ENCODE measurements at regions not wholly inside any gene's neighbourhood (a gene's known extent, or its start where the extent isn't known, plus 50 kb on each side); places are given as distances from the start of the nearest gene placed in this dataset.

GRCh38 chr6:168746643-168747042 is 305.7 kb downstream of the SMOC2 start:
- H3K4me3 ChIP-seq (ENCODE audit: insufficient read depth, low read depth, low read length): no peak overlapping the region
- no peak for DNase-seq (ENCODE audit: low read depth)
- H3K79me2 ChIP-seq (ENCODE audit: insufficient read depth, low read length): no peaks in the 10 kb centered on the region
- no peaks in the 10 kb centered on the region for H3K9me3 ChIP-seq (ENCODE audit: insufficient read depth, low read depth, low read length)
- Mint-ChIP-seq H3K36me3 (ENCODE audit: low read depth, unreplicated experiment) (no peaks in the 10 kb centered on the region), H3K27ac (ENCODE audit: unreplicated experiment) (no peak overlapping the region), H3K4me3 (ENCODE audit: unreplicated experiment) (no peak overlapping the region), H3K9me3 (ENCODE audit: unreplicated experiment) (no peaks in the 10 kb centered on the region), H3K4me1 (ENCODE audit: low read depth, unreplicated experiment) (peaks cover 4% of the 10 kb centered on the region), H3K27me3 (ENCODE audit: low read depth, unreplicated experiment) (peaks cover 3% of the 10 kb centered on the region)
- H3K4me2 ChIP-seq (ENCODE audit: low read length): no peak overlapping the region
- TF ChIP-seq EZH2 (IDR thresholded peaks at IDR 0.05; ENCODE audit: insufficient read depth, low read length) (no peak), CTCF (IDR thresholded peaks at IDR 0.05; ENCODE audit: insufficient read depth, low read depth, low read length) (no peak)
- H3K27me3 ChIP-seq (ENCODE audit: insufficient read depth, low read length): no peaks in the 10 kb centered on the region
- no peak overlapping the region for H3K9ac ChIP-seq (ENCODE audit: low read length)
- H3K36me3 ChIP-seq (ENCODE audit: insufficient read depth, low read length): no peaks in the 10 kb centered on the region
- no peak overlapping the region for H2AFZ ChIP-seq (ENCODE audit: low read depth, low read length)
- H4K20me1 ChIP-seq (ENCODE audit: insufficient read depth, low read length): no peaks in the 10 kb centered on the region
- no peak for FAIRE-seq
- no peak overlapping the region for H3K27ac ChIP-seq (ENCODE audit: low read depth, low read length)
- H3K4me1 ChIP-seq (ENCODE audit: insufficient read depth, low read length): no peaks in the 10 kb centered on the region

- Mint-ChIP-seq H3K4me3 (ENCODE audit: unreplicated experiment) (no peak overlapping the region), H3K27me3 (ENCODE audit: low read depth, unreplicated experiment) (peaks cover 3% of the 10 kb centered on the region), H3K36me3 (ENCODE audit: low read depth, unreplicated experiment) (no peaks in the 10 kb centered on the region), H3K4me1 (ENCODE audit: low read depth, unreplicated experiment) (peaks cover 4% of the 10 kb centered on the region), H3K9me3 (ENCODE audit: unreplicated experiment) (no peaks in the 10 kb centered on the region), H3K27ac (ENCODE audit: unreplicated experiment) (no peak overlapping the region)
- DNase-seq (ENCODE audit: low read depth) (no peak), FAIRE-seq (no peak)
- Histone ChIP-seq H3K9ac (ENCODE audit: low read length) (no peak overlapping the region), H3K4me1 (ENCODE audit: insufficient read depth, low read length) (no peaks in the 10 kb centered on the region), H3K9me3 (ENCODE audit: insufficient read depth, low read depth, low read length) (no peaks in the 10 kb centered on the region), H3K4me3 (ENCODE audit: insufficient read depth, low read depth, low read length) (no peak overlapping the region), H3K27me3 (ENCODE audit: insufficient read depth, low read length) (no peaks in the 10 kb centered on the region), H3K27ac (ENCODE audit: low read depth, low read length) (no peak overlapping the region), H3K4me2 (ENCODE audit: low read length) (no peak overlapping the region), H4K20me1 (ENCODE audit: insufficient read depth, low read length) (no peaks in the 10 kb centered on the region), H3K36me3 (ENCODE audit: insufficient read depth, low read length) (no peaks in the 10 kb centered on the region), H3K79me2 (ENCODE audit: insufficient read depth, low read length) (no peaks in the 10 kb centered on the region), H2AFZ (ENCODE audit: low read depth, low read length) (no peak overlapping the region)
- TF ChIP-seq EZH2 (IDR thresholded peaks at IDR 0.05; ENCODE audit: insufficient read depth, low read length): no peak
- no peak for TF ChIP-seq CTCF (IDR thresholded peaks at IDR 0.05; ENCODE audit: insufficient read depth, low read depth, low read length)
Measured at GRCh38 chr6:168746013-168746412, 305.0 kb downstream of the SMOC2 start.

GRCh38 chr6:168744861-168745260 is 303.9 kb downstream of the SMOC2 start:
- Mint-ChIP-seq H3K4me1 (ENCODE audit: low read depth, unreplicated experiment) (peaks cover 4% of the 10 kb centered on the region), H3K4me3 (ENCODE audit: unreplicated experiment) (no peak overlapping the region), H3K9me3 (ENCODE audit: unreplicated experiment) (no peaks in the 10 kb centered on the region), H3K36me3 (ENCODE audit: low read depth, unreplicated experiment) (no peaks in the 10 kb centered on the region), H3K27ac (ENCODE audit: unreplicated experiment) (no peak overlapping the region), H3K27me3 (ENCODE audit: low read depth, unreplicated experiment) (peaks cover 3% of the 10 kb centered on the region)
- H2AFZ ChIP-seq (ENCODE audit: low read depth, low read length): no peak overlapping the region
- no peaks in the 10 kb centered on the region for H3K27me3 ChIP-seq (ENCODE audit: insufficient read depth, low read length)
- H3K79me2 ChIP-seq (ENCODE audit: insufficient read depth, low read length): no peaks in the 10 kb centered on the region
- DNase-seq (ENCODE audit: low read depth) (no peak), FAIRE-seq (no peak)
- no peaks in the 10 kb centered on the region for H3K36me3 ChIP-seq (ENCODE audit: insufficient read depth, low read length)
- no peaks in the 10 kb centered on the region for H3K9me3 ChIP-seq (ENCODE audit: insufficient read depth, low read depth, low read length)
- no peaks in the 10 kb centered on the region for H4K20me1 ChIP-seq (ENCODE audit: insufficient read depth, low read length)
- H3K9ac ChIP-seq (ENCODE audit: low read length): no peak overlapping the region
- H3K4me3 ChIP-seq (ENCODE audit: insufficient read depth, low read depth, low read length): no peak overlapping the region
- H3K27ac ChIP-seq (ENCODE audit: low read depth, low read length): no peak overlapping the region
- no peaks in the 10 kb centered on the region for H3K4me1 ChIP-seq (ENCODE audit: insufficient read depth, low read length)
- H3K4me2 ChIP-seq (ENCODE audit: low read length): no peak overlapping the region
- TF ChIP-seq EZH2 (IDR thresholded peaks at IDR 0.05; ENCODE audit: insufficient read depth, low read length): no peak
